HT1080 (cell line): ENCODE measurements at regions not wholly inside any gene's neighbourhood (a gene's known extent, or its start where the extent isn't known, plus 50 kb on each side); places are given as distances from the start of the nearest gene placed in this dataset.
A peak's percentile ranks its signal among the peaks of the same experiment; 100 is the strongest.

ENCODE experiments used
- DNase-seq: peaks from one replicate; pipeline ENCODE4 v3.0.0-alpha.2; 2015; ENCODE audit warnings: low read depth

DNA sequence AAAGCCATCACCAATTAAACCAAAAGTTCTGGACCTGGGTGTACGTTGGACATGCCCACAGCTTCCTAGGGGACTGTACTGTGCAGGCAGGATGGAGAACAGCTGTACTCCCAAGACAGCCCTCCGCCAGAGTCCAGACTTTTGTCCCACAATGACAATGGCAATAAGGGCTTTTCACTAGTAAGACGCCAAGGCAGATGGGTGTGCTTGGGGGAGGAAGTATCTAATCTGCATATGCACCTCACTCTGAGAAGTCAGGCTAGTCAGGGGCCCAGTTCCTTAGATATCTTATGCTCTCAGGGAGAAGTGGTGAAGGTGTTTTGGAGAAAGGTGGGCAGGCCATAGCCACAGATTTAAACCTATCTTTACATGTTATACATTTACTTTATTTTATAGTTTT is 85.1 kb upstream of the USP47 start:
- no peak for DNase-seq

DNA sequence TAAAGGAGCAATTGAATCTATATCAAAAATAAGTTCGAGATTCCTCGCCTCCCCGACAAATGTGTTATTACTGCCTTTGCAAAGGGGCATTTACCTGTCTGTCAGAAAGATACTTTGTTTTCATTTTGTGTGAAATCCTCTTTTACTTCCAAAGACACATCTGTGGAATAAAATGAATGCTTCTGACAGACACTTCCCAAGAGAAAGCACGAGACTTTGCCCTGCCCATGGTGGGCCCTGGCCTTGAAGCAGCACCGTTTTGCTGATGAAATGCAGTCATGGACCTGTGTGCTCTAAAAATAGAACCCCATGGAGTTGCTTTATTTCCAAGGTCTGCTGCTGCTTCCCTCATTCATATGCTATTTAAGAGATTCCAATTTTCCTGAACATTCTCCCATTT is 85.9 kb upstream of the USP47 start:
- no peak for DNase-seq

- DNase-seq, result no peak
Observed at GRCh38 chr11:11752679-11753078, 89.1 kb upstream of the USP47 start.

GRCh38 chr11:11750017-11750878 is 91.5 kb upstream of the USP47 start:
- no peak for DNase-seq

GRCh38 chr11:11748706-11749365 is 92.9 kb upstream of the USP47 start:
- DNase-seq, result peak; percentile 69

- DNase-seq, result no peak
Observed at GRCh38 chr11:11747570-11747969, 94.2 kb upstream of the USP47 start.

DNA sequence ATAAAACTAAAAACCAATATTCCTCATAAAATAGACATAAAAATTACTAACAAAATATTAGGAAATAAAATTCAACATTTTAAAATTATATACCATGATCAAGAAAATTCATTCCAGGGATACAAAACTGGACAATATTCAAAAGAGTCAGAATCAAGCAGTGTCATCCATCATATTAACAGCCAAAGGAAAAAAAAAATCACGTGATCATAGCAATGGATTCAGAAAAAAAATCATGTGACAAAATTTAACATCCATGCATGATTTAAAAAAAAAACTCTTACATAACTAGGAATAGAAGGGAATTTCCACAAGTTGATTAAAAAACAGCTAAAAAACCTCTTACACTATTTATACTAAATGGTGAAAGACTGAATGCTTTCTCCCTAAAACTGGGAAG is 95.3 kb upstream of the USP47 start:
- no peak for DNase-seq

GRCh38 chr11:11743216-11743615 is 98.6 kb upstream of the USP47 start:
- no peak for DNase-seq

GRCh38 chr11:11742486-11742885 is 99.3 kb upstream of the USP47 start:
- no peak for DNase-seq

- no peak for DNase-seq
Observed at GRCh38 chr11:11740836-11741235, 100.9 kb upstream of the USP47 start.

- no peak for DNase-seq
Observed at GRCh38 chr11:11740073-11740702, 101.6 kb upstream of the USP47 start.

DNA sequence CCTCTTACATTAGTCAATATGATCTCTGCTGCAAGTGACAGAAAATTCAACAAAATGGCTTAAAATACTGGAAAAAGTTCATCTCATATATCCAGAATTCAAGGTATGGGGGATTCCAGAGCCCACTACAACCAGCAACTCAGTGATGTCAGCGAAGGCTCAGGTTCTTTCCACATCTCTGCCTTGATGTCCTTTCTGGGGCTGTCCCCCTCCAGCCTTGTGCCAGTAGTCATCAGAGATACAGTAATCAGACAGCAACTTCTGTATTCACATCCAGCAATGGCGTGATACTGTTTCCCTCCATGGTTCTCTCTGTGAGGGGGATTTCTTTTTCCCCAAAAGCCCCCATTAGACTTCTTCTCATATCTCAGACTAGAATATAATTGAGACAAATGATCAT is 103.4 kb upstream of the USP47 start:
- no peak for DNase-seq

- DNase-seq, result no peak
Observed at GRCh38 chr11:11735586-11735985, 106.2 kb upstream of the USP47 start.

DNA sequence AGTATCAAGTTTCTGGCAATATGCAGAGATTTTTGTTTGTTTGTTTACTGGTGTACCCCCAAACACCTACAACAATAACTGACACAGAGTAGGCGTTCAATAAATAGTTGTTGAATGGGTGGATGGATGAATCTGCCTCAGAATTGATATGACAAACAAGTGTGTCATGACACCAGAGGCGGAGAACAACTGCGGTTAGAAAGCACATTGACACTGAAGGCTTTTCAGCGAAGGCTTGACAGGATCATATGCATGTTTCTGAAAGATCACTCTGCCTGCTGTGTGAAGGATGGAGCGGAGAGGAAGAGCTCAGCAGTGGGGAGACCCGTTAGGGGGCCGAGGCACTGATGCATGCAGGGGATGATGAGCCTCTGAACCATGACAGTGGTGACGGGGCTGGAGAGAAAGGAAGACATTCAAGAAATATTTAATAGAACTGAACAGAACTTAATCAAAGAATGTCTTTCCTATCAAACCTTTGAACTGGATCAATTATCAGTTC is 108.5 kb upstream of the USP47 start:
- no peak for DNase-seq

- DNase-seq, result peak; percentile 56
Observed at GRCh38 chr11:11732116-11732515, 109.7 kb upstream of the USP47 start.

DNA sequence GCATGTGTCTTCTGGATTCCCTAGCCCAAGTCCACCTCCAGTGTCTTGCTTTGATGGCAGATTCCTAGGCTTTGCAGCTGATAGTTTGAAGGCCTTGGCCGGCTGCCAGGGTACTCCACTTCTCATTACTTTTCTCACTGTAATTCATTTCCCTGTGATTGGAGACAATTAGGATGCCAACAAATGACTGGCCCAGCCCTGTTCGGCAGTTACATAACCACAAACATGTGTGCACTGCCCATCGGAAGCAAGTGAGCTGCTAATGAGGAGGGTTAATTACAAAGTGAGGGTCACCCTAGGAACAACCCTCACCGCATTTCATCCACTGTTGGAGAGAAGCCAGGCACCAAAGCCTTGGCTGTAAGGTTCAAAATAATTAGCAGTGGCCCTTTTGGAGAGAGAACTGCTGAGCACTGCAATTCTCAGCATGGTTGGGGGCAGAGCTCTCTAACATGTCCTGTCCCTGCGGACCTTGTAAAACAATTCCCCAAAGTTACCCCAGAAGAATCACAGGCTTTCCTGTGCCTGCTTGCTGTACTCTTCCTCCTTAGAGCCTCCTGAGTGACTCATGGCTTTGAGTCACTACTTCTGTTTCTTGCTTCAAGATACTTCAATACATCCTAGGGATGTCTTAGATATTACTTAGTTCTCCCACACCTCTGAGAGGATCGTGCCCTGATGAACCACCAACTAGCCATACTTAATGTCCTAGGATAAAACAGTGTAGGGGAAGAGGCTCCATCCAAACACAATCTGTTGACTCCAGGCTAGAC is 109.7 kb upstream of the GALNT18 start:
- DNase-seq, result peak; percentile 90

DNA sequence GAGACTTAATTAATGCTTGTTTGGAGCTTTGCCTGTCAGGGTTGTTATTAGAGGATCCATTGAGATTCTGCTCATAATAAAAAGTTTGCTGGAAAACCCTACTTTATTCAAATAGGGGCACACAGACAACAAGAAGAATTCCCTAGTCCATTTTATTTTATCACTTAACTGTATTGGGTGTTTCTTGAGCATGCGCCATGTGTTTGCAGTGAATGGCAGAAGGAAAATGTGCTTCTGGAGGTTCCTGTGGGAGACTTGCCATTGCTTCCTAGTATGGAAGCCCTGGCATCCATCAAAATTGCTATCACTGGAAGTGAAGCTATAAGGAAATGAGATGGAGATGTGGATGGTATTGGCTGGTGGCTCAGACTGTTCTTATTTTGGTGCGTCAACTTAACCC is 106.6 kb upstream of the GALNT18 start:
- DNase-seq, result no peak

DNA sequence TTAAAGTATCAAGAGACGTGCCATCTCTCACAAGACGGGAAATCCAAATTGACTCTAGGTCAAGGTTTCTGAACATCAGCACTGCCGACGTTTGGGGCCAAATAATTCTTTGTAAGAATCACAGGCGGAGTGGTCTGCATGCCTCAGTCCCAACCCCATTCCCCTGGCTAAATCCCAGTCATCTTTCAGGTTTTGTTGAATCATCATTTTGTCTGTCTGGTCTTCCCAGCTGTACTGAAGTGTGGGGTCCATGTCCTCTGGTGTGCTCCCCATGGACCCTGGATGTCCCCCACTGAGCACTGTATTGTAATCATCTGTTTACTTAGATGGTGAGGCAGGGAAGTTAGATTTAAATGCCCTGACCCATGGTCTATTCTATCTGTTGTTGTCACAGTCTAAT is 103.6 kb upstream of the GALNT18 start:
- DNase-seq, result no peak

GRCh38 chr11:11724994-11725393 is 103.2 kb upstream of the GALNT18 start:
- peak; percentile 36 for DNase-seq

GRCh38 chr11:11722861-11723260 is 101.1 kb upstream of the GALNT18 start:
- DNase-seq, result no peak

- no peak for DNase-seq
Observed at GRCh38 chr11:11722246-11722645, 100.4 kb upstream of the GALNT18 start.

DNA sequence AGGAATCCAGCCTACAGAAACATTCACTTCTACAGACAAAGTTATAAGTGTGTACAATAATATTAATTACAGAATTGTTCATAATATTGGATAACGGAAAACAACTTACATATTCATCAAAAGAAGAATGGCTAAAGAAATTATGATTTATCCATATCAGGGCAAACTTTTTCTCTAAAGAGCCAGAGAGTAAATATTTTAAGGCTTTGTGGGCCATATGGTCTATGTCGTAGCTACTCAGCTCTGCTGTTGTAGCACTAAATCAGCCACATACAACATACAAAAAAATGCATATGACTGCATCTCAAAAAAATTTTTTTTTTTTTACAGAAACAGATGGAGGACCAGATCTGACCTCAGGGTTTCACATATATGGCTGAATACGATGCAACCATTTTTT is 96.7 kb upstream of the GALNT18 start:
- no peak for DNase-seq
